ENCODE measurements at regions not wholly inside any gene's neighbourhood (a gene's known extent, or its start where the extent isn't known, plus 50 kb on each side); places are given as distances from the start of the nearest gene placed in this dataset.
A peak's percentile ranks its signal among the peaks of the same experiment; 100 is the strongest.
"Not testable (repeated sequence)": the region's sequence is repeated elsewhere in the genome, so short reads cannot be mapped to it uniquely, and the experiment has no call there.

DNA sequence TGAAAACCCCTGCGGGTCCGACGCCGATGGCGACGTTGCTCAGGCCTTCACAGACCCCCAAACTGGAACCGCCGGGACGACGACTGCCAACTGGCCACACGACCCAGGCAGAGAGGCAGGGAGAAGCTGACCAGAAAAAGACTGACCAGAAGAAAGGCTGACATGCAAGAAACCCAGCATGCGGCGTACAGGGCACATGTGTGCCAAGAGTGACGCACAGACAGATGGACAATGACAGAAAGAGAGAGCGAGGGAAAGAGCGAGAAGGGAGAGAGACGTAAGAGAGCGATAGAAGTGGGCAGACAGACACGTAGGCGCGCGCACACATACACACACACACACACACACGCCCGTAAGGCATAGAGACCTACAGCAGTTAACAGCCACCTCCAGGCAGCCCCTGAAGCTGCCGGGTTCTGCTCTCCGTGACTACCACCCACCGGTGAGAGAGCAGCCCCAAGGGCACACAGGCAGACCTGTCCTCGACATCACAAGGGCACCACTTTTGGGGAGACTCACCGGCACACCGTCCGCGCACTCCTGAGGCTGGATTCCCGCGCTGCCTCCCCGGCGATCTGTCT, 67.2 kb upstream of the ZNF527 start:
- peak; percentile 40 for DNase-seq

DNA sequence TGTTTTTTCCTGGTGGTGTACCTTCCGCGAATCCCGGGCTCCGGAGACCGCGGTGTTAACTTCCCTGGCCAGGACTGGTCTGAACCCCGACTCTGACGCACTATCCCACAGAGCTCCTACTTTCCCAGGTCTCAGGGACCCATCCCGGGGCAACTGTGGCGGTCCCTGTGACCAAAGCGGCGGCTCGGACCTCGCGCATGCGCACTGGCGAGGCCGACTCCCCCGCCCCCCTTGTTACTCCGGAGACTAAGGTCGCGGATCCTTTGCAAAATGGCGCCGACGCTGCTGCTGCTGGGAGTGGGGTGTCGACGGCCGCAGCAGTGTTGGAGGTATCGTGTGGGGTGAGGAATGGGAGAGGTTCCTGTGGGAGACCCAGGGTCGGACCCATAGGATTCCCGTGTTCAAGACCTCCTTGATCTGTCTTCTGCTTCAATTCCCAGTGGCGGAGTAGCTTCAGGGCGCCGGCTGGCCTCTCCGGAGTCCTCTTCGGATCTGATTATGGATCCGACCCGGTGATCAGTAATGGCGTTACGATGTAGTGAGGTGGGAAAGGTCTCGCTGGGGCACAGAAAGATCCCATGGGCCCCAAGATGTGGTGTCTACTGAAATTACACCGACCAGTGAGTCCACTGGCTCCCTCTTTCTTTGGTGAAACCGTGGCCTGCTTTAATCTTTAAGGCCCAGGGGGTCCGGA, 66.6 kb upstream of the ZNF527 start:
- no peak for DNase-seq

DNA sequence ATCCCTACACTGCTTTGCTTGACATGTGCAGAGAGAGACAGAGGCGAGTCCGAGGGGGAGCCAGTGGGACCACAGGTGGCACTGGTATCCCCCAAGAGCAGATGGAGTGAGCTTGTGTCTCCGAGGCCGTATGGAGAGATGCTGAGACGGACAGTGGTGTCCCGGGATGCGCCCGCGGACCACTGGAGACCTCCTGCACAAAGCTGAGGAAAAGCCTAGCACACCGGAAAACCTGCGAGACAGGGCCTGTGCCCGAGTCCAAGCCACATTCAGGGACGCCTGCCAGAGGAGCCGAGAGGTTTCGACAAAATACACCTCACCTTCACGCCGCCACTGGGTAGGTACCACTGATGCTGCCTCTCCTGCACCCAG, 66.0 kb upstream of the ZNF527 start:
- peak; percentile 53 for DNase-seq

DNA sequence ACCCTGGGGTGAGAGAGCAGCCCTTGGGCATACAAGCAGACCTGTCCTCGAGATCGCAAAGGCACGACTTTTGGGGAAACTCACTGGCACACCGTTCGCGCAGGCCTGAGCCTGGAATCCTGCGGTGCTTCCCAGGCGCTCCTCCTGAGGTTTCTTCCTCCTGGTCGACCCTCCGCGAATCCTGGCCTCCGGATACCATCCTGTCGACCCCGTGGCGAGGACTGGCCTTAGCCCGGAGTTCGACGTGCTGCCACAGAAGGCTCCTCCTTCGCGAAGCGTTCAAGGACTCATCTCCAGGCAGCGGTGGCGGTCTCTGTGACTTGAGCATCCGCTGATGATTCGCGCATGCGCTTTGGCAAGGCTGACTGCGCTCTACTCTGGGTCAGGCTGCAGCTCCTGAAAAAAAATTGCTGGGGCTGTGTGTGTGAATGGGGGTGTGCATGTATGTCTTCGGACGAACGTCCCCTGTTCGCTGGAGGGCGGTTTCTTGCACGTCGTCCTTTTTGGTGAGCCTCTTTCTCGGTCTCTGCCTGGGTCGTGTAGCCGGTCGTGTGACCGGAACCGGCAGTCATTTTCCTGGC, 64.4 kb upstream of the ZNF527 start:
- DNase-seq, result no peak

DNA sequence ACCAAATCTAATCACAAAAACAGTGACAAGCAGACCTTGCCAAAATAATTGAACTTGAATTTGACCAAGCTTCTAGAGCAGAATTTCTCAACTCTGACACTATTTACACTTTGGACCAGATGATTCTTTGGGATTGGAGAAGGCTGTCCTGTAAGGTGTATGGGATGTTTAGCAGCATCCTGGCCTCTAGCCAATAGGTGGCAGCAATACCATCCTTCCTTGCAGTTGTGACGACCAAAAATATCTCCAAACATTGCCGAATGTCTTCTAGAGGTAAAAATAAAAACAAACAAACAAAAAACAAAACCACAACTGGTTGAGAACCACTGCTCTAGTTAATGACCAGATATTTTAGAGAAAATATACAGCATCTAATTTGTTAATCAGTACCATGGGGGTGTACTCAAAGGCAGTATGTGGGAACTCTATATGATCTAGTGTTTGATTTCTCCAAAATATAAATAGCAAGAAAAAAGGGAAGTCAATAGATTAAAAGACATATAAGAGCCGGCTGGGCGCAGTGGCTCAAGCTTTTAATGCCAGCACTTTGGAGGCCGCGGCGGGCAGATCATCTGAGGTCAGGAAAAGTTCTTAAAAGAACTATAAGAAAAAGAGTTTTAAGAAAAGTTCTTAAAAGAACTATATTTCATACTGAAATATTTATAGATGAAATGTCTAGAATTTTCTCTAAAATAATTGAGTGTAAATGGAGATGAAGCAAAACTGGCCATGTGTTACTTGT, 60.9 kb upstream of the ZNF527 start:
- peak; percentile 50 for DNase-seq

DNA sequence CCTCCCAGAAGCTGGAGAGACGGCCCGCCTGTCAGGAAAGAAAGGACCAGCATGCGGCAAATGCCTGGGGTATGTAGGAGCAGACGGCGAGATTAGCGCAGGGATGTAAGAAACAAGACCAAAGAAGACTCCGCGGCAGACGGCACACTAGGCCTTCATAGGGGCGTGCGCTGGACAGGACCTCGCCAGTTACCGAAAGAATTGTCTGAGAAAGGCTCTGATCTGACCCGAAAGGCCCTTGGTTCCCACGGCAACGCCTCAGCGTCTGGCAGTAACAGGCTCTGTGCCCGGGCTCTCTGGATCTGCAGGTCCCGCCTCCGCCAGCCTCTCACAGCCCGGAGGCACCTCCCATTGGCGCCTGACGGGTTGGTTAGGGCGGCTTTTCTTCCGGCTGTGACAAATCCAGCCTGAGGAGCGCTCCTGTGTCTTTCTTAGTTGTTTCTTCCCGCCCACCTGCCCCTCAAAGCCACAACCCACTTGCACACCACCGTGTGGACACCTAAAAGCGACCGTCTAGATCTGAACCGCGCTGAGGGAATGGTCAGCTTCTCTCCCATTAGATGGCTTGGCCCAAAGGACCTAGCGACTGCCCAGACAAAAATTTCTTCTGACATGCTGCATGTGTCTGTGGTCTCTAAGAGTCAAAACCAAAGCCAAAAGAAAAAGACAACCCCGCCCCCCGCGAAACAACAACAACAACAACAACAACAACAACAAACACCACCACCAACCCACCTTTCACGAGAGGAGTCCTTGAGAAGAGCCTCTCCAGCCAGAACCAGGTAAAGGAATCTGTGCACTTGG, 58.2 kb upstream of the ZNF527 start:
- DNase-seq, result not testable (repeated sequence)

DNA sequence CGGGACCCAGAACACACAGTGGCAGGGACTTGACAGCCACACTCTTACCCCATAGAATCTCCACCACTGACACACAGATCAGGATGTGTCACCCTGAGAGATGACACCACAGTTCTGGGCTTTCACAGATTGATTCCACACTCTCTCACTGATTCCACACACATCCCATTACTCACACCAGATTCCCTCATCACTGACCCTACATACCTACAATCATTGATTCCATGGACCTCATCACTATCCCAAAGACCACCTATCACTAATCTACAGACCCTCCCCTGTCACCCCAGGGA, 57.6 kb upstream of the ZNF527 start:
- no peak for DNase-seq

DNA sequence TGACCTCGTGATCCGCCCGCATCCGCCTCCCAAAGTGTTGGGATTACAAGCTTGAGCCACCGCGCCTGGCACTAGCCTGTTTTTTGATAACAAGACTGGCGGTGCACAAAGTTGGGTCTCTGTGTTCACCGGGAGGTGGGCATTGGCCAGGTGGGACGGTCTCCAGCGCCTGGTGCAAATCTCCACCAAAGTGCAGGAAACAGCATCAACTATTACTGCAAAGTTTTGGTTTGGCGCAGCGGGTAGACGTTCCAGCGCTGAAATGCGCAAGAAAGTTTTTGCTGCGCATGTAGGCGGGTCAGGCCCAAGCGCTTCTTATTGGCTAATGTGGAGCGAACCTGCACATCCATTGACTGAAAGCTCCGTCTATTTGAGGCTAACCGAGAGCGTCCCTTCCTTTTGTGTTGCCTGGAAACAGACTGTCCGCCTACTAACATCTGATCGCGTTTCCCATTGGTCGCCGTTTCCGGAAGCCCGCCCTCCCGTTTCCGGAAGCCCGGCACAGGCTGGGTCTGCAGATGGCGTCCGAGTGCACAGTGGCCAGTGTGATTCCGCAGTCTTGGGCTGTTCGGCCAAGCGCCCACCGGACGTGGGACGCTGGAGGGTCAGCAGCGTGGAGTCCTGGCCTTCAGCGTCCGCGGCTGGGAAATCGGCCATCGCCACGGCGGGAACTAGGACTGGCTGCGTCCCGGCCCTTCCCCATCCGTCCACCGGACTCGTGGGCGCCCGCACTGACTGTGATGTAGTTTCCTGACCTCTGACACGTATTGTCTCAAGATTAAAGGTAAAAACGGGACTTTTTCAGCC, 53.3 kb upstream of the ZNF527 start:
- DNase-seq, result peak; percentile 70

DNA sequence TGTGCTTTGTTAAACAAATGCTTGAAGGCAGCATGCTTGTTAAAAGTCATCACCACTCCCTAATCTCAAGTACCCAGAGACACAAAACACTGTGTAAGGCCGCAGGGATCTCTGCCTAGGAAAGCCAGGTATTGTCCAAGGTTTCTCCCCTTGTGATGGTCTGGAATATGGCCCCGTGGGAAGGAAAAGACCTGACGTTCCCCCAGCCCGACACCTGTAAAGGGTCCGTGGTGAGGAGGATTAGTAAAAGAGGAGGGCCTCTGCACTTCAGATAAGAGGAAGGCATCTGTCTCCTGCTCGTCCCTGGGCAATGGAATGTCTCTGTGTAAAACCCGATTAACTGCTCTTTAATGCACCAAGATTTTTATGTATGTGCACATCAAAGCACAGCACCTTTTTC, 49.9 kb upstream of the ZNF527 start:
- DNase-seq, result not testable (repeated sequence)
